B cell (primary cell): ENCODE measurements at regions not wholly inside any gene's neighbourhood (a gene's known extent, or its start where the extent isn't known, plus 50 kb on each side); places are given as distances from the start of the nearest gene placed in this dataset.

Experiments used
- CTCF ChIP-seq: fragments of 200-600 bp; IDR thresholded peaks from one replicate; pipeline ENCODE4 v1.8.0; 2022; ENCODE audit warnings: antibody characterized with exemption, mild to moderate bottlenecking
- EZH2 ChIP-seq: IDR thresholded peaks from 2 replicates; pipeline ENCODE4 v1.6.1; 2012; ENCODE audit warnings: borderline replicate concordance, low read depth, mild to moderate bottlenecking, moderate library complexity, low read length; ENCODE audit not compliant: insufficient read depth, poor library complexity, severe bottlenecking

- TF ChIP-seq CTCF (no peak), EZH2 (no peak)
Measured at GRCh38 chr11:92850296-92850826, 119.1 kb upstream of the MTNR1B start.
